ENCODE measurements at regions not wholly inside any gene's neighbourhood (a gene's known extent, or its start where the extent isn't known, plus 50 kb on each side); places are given as distances from the start of the nearest gene placed in this dataset.

DNA sequence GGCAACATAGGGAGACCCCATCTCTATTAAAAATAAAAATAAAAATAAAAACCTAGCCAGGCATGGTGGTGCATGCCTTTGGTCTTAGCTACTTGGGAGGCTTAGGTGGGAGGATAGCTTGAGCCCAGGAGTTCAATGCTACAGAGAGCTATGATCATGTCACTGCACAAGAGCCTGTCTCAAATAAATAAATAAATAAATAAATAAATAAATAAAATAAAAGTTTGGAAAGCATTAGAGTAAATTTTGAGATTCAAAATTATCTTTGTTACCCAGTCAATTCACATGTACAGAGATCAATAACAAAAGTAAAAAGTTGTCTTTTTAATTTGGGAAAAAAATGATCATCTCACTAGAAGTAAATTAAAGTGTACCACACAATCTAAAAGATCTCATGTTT, 255.8 kb upstream of the MYO3A start:
- Histone ChIP-seq H4K20me1 (ENCODE audit: control insufficient read depth, insufficient read depth, low read depth, low read length) (no peaks in the 10 kb centered on the region), H3K4me3 (ENCODE audit: low read length) (no peak overlapping the region), H3K4me1 (ENCODE audit: control insufficient read depth, low read length) (no peaks in the 10 kb centered on the region), H3K9me3 (ENCODE audit: control insufficient read depth, insufficient read depth, low read length) (no peaks in the 10 kb centered on the region), H3K9me2 (replicated peaks; ENCODE audit: control insufficient read depth, low read length) (no peaks in the 10 kb centered on the region), H3K79me2 (ENCODE audit: control insufficient read depth, low read length) (no peaks in the 10 kb centered on the region), H3K4me2 (ENCODE audit: low read length) (no peak overlapping the region), H3K27me3 (ENCODE audit: control insufficient read depth, low read length) (no peaks in the 10 kb centered on the region), H3K27ac (ENCODE audit: low read depth, low read length) (no peak overlapping the region), H3F3A (ENCODE audit: control insufficient read depth, insufficient read depth) (no peaks in the 10 kb centered on the region), H3K36me3 (ENCODE audit: control insufficient read depth, low read length) (no peaks in the 10 kb centered on the region)
- TF ChIP-seq, protein P1, sequence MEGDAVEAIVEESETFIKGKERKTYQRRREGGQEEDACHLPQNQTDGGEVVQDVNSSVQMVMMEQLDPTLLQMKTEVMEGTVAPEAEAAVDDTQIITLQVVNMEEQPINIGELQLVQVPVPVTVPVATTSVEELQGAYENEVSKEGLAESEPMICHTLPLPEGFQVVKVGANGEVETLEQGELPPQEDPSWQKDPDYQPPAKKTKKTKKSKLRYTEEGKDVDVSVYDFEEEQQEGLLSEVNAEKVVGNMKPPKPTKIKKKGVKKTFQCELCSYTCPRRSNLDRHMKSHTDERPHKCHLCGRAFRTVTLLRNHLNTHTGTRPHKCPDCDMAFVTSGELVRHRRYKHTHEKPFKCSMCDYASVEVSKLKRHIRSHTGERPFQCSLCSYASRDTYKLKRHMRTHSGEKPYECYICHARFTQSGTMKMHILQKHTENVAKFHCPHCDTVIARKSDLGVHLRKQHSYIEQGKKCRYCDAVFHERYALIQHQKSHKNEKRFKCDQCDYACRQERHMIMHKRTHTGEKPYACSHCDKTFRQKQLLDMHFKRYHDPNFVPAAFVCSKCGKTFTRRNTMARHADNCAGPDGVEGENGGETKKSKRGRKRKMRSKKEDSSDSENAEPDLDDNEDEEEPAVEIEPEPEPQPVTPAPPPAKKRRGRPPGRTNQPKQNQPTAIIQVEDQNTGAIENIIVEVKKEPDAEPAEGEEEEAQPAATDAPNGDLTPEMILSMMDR (IDR thresholded peaks at IDR 0.05; ENCODE audit: low read depth, low read length, poor library complexity, severe bottlenecking) = no peak
- TF ChIP-seq EZH2phosphoT487 (IDR thresholded peaks at IDR 0.05; ENCODE audit: borderline replicate concordance, low read length) = no peak

- H3F3A ChIP-seq (ENCODE audit: control insufficient read depth, insufficient read depth) = no peaks in the 10 kb centered on the region
- no peaks in the 10 kb centered on the region for H3K36me3 ChIP-seq (ENCODE audit: control insufficient read depth, low read length)
- H3K4me3 ChIP-seq (ENCODE audit: low read length) = no peak overlapping the region
- no peaks in the 10 kb centered on the region for H3K9me3 ChIP-seq (ENCODE audit: control insufficient read depth, insufficient read depth, low read length)
- no peaks in the 10 kb centered on the region for H3K27me3 ChIP-seq (ENCODE audit: control insufficient read depth, low read length)
- TF ChIP-seq, protein P1 (IDR thresholded peaks at IDR 0.05; ENCODE audit: low read depth, low read length, poor library complexity, severe bottlenecking) = no peak
- no peak for TF ChIP-seq EZH2phosphoT487 (IDR thresholded peaks at IDR 0.05; ENCODE audit: borderline replicate concordance, low read length)
- no peaks in the 10 kb centered on the region for H3K9me2 ChIP-seq (replicated peaks; ENCODE audit: control insufficient read depth, low read length)
- H3K4me1 ChIP-seq (ENCODE audit: control insufficient read depth, low read length) = no peaks in the 10 kb centered on the region
- no peaks in the 10 kb centered on the region for H3K79me2 ChIP-seq (ENCODE audit: control insufficient read depth, low read length)
- no peak overlapping the region for H3K27ac ChIP-seq (ENCODE audit: low read depth, low read length)
- no peaks in the 10 kb centered on the region for H4K20me1 ChIP-seq (ENCODE audit: control insufficient read depth, insufficient read depth, low read depth, low read length)
- no peak overlapping the region for H3K4me2 ChIP-seq (ENCODE audit: low read length)
These were observed 255.4 kb upstream of the MYO3A start for GRCh38 chr10:25678666-25679065.

DNA sequence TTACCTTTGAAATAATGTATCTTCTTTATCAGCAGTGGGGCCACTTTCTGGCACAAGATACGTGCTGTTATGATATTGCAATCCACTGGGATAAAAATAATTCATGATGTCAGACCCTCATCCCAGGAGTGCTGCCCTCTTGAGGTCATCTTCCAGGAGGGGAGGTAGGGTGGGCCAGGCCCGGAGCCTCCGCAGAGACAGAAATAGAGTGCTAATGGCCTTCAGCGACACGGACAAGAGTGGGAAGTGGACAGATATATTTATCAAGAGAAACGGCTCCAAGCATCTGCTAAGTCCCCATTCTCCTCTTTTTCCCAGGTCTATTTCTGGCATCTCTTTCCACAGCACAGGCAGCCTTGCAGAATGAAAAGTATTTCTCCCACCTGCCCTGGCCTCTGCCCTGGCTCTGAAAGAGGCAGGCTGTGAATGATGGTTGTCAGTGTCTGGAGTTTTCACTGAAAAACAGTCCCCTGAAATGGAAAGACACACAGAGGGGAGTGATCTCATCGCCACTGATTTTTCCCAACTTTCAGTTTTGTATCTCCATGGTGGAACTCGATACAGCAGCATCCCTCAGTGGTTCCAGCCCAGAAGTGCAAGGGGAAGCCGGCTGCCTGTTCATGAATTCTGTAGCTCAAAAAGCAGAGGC, 251.7 kb upstream of the MYO3A start:
- H3K9me3 ChIP-seq (ENCODE audit: control insufficient read depth, insufficient read depth, low read length) = no peaks in the 10 kb centered on the region
- H3K79me2 ChIP-seq (ENCODE audit: control insufficient read depth, low read length) = no peaks in the 10 kb centered on the region
- no peak overlapping the region for H3K27ac ChIP-seq (ENCODE audit: low read depth, low read length)
- H3K4me1 ChIP-seq (ENCODE audit: control insufficient read depth, low read length) = no peaks in the 10 kb centered on the region
- H3K4me3 ChIP-seq (ENCODE audit: low read length) = no peak overlapping the region
- H3K27me3 ChIP-seq (ENCODE audit: control insufficient read depth, low read length) = no peaks in the 10 kb centered on the region
- TF ChIP-seq, protein P1 (IDR thresholded peaks at IDR 0.05; ENCODE audit: low read depth, low read length, poor library complexity, severe bottlenecking) = peak; percentile 11
- TF ChIP-seq EZH2phosphoT487 (IDR thresholded peaks at IDR 0.05; ENCODE audit: borderline replicate concordance, low read length) = no peak
- H3K4me2 ChIP-seq (ENCODE audit: low read length) = no peak overlapping the region
- no peaks in the 10 kb centered on the region for H4K20me1 ChIP-seq (ENCODE audit: control insufficient read depth, insufficient read depth, low read depth, low read length)
- H3F3A ChIP-seq (ENCODE audit: control insufficient read depth, insufficient read depth) = no peaks in the 10 kb centered on the region
- H3K9me2 ChIP-seq (replicated peaks; ENCODE audit: control insufficient read depth, low read length) = no peaks in the 10 kb centered on the region
- H3K36me3 ChIP-seq (ENCODE audit: control insufficient read depth, low read length) = no peaks in the 10 kb centered on the region

Measured in DOHH2 (cell line).